KOPT-K1 (cell line): ENCODE measurements at regions not wholly inside any gene's neighbourhood (a gene's known extent, or its start where the extent isn't known, plus 50 kb on each side); places are given as distances from the start of the nearest gene placed in this dataset.

ENCODE experiments used
- H3K27ac ChIP-seq: fragments of 200-600 bp; sonication (generic); 2 replicates; pipeline ENCODE4 v1.5.1; 2016; ENCODE audit warnings: antibody characterized with exemption, mild to moderate bottlenecking, low read depth, low read length; ENCODE audit not compliant: poor library complexity, severe bottlenecking
- H3K36me3 ChIP-seq: fragments of 200-600 bp; sonication (generic); 2 replicates; pipeline ENCODE4 v1.5.1; 2017; ENCODE audit warnings: antibody characterized with exemption, mild to moderate bottlenecking, low read length, moderate library complexity; ENCODE audit not compliant: insufficient read depth
- H3K9me3 ChIP-seq: fragments of 200-600 bp; sonication (generic); 2 replicates; pipeline ENCODE4 v1.5.1; 2017; ENCODE audit warnings: antibody characterized with exemption, low read length, mild to moderate bottlenecking; ENCODE audit not compliant: insufficient read depth, poor library complexity, severe bottlenecking

- Histone ChIP-seq H3K36me3 (no peaks in the 10 kb centered on the region), H3K27ac (no peak overlapping the region), H3K9me3 (no peaks in the 10 kb centered on the region)
These were observed 1069.6 kb downstream of the ADGRL2 start for GRCh38 chr1:82870332-82870731.

GRCh38 chr1:82867781-82868180 is 1067.0 kb downstream of the ADGRL2 start:
- H3K27ac ChIP-seq, result no peak overlapping the region
- H3K36me3 ChIP-seq, result no peaks in the 10 kb centered on the region
- H3K9me3 ChIP-seq, result no peaks in the 10 kb centered on the region

DNA sequence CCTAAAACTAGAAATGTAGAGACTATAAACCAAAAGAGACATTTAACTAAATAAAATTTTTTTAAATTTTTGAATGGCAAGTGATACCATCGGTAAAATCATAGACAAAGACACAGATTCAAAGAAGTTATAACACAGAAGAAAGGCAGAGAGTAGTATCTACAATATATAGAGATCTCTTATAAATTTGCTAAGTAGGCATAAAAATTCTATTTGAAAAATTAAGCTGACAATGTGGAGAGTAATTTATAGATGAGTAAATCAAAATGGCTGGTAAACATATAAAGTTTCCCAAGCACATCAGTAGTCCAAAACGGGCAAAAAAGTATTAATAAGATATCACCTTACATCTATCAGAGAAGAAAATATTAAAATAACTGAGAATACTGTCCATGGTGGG is 1061.0 kb downstream of the ADGRL2 start:
- no peaks in the 10 kb centered on the region for H3K36me3 ChIP-seq
- no peaks in the 10 kb centered on the region for H3K9me3 ChIP-seq
- H3K27ac ChIP-seq, result no peak overlapping the region

DNA sequence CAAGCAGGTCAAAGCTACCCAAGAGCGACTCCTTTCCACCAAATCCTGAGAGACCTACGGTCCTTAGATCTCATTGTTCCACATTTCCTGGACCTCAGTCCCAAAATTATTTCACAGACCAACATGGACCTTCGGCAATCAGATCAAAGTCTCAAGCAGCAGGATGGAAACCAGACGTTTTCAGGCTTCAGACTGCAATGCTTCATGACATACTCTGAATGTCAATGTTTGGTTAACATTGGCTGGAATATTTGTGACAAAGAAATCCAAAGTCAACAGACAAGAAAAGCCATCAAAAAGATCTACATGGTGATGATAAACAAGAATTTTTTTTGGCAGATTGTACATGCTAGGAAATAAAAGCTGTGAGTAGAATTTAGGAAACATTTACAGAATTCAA is 1057.3 kb downstream of the ADGRL2 start:
- Histone ChIP-seq H3K36me3 (no peaks in the 10 kb centered on the region), H3K27ac (no peak overlapping the region), H3K9me3 (no peaks in the 10 kb centered on the region)

DNA sequence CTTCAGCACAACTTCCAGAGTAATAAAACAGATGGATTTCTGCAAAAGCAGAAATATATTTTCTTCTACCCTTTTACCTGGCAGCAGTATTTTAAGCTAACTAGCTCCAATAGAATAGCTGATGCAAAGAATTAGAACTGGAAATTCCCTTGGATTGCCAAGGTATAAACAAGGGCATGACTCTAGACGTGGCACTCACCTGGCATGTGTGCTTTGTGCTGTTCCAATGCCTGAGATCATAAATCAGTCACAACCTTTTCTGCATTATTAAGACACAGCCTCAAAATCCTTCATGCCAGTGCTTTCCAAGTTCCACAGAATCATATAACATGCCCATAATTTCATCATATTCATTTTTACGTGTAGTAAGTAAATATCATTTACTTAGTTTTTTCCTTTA is 1048.7 kb downstream of the ADGRL2 start:
- H3K27ac ChIP-seq, result no peak overlapping the region
- H3K9me3 ChIP-seq, result no peaks in the 10 kb centered on the region
- no peaks in the 10 kb centered on the region for H3K36me3 ChIP-seq

- H3K36me3 ChIP-seq, result no peaks in the 10 kb centered on the region
- H3K9me3 ChIP-seq, result no peaks in the 10 kb centered on the region
- H3K27ac ChIP-seq, result no peak overlapping the region
These were observed 1047.3 kb downstream of the ADGRL2 start for GRCh38 chr1:82848043-82848442.

GRCh38 chr1:82845866-82846265 is 1045.1 kb downstream of the ADGRL2 start:
- no peaks in the 10 kb centered on the region for H3K9me3 ChIP-seq
- no peaks in the 10 kb centered on the region for H3K36me3 ChIP-seq
- no peak overlapping the region for H3K27ac ChIP-seq

GRCh38 chr1:82844911-82845827 is 1044.4 kb downstream of the ADGRL2 start:
- Histone ChIP-seq H3K27ac (no peak overlapping the region), H3K9me3 (no peaks in the 10 kb centered on the region), H3K36me3 (no peaks in the 10 kb centered on the region)

DNA sequence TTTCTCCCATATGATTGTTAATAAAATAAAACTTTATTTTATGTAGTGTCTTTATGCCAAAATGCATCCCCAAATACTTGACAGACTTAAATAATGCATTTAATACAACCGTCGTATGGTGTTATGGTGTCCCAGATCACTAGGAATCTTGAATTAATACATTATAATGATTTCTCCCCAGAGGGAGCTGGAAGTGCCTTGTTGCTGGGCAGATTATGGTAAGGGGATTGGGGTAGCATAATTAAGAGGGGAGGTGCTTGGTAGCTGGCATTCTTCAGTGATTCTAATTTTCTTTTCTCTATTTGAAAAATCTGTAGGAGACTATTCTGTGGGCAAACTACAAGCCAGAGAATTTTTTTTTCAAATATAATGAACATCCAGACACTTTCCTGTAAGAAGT is 1043.7 kb downstream of the ADGRL2 start:
- no peaks in the 10 kb centered on the region for H3K36me3 ChIP-seq
- no peaks in the 10 kb centered on the region for H3K9me3 ChIP-seq
- no peak overlapping the region for H3K27ac ChIP-seq

DNA sequence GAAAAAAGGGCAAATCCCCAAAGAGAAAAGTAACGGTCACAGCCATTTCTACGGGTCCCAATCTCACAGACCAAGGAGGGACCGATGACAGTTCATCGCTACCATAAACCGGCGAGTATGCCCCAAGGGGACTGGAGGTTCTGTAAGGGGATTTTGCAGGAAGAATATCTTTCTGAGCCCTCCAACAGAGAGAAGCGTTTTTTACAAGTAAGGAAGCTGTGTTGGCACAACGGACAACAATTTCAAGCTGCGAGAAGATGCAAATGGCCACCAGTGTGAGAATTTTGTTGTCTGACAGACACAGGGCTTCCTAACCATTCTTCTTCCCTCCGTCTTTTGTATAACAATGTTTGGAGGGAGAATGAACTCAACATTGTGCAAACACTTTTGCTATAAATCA is 1043.1 kb downstream of the ADGRL2 start:
- Histone ChIP-seq H3K27ac (no peak overlapping the region), H3K36me3 (no peaks in the 10 kb centered on the region), H3K9me3 (no peaks in the 10 kb centered on the region)

GRCh38 chr1:82840192-82840591 is 1039.5 kb downstream of the ADGRL2 start:
- Histone ChIP-seq H3K36me3 (no peaks in the 10 kb centered on the region), H3K9me3 (no peaks in the 10 kb centered on the region), H3K27ac (no peak overlapping the region)

DNA sequence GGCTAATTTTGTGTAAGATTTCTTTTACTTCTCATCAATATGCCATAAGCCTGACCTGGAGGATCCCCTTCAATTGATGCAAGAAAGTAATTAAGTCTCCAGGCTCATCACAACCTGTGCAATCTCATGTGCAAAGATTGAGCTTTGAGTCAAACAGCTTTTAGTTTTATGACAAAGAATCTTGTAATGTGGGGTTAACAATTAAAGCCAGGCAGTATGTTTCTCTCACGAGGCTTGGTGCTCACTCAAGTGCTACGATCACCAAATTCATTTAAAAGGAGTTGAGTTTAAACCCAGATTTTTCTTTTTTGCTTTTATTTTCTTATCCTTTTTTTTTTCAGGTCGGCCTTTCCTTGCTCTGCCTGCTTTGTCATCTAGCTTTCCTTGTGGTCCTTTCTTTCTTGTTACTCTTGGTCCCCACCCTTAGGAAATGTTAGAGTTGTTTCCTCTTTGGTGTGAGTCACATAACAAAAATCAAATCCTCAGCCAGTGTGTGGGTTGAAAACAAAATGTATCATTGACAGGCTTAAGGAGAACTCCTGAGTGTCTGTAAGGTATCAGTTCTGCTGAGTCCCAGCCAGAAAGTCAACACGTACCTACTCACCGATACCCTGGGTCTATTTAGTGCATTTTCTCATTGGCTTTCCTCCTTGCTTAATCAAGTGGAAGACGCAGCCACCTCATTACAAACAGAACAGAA is 1037.2 kb downstream of the ADGRL2 start:
- Histone ChIP-seq H3K27ac (no peak overlapping the region), H3K36me3 (no peaks in the 10 kb centered on the region), H3K9me3 (no peaks in the 10 kb centered on the region)

DNA sequence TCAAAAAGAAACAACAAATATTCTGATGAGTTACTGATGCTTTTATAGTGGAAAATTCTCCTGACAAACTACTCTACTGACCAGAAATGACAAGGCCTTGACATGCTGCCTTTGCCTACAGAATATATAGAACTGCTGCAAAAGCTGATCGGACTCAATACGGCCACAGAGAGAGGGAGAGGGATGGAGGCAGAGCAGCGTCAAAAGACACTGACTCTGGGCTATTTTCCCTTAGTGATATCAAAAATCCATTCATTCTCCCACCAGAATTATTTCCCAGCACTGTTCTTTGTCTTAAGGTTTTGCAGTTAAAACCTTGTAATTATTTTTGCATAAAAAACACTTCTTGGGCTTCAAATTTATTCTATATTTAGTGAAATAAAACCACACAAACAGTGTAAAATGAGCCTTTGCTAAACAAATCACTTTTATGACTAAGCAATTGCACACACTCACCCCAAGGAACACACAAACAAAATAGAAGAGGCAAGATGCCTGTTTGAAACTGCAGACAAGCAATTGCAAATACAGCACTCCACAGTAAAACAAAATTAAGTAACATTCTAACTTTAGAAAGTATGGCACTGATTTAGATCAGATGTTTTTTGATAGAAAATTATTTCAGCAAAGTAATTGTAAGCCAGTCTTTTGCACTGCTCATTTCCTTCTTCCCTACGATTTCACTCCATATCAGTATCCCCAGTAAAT is 1036.4 kb downstream of the ADGRL2 start:
- H3K9me3 ChIP-seq, result no peaks in the 10 kb centered on the region
- H3K27ac ChIP-seq, result no peak overlapping the region
- H3K36me3 ChIP-seq, result no peaks in the 10 kb centered on the region

GRCh38 chr1:82836213-82836972 is 1035.7 kb downstream of the ADGRL2 start:
- no peaks in the 10 kb centered on the region for H3K9me3 ChIP-seq
- no peak overlapping the region for H3K27ac ChIP-seq
- no peaks in the 10 kb centered on the region for H3K36me3 ChIP-seq
